ENCODE measurements at regions not wholly inside any gene's neighbourhood (a gene's known extent, or its start where the extent isn't known, plus 50 kb on each side); places are given as distances from the start of the nearest gene placed in this dataset.
A peak's percentile ranks its signal among the peaks of the same experiment; 100 is the strongest.

- TF ChIP-seq CTCF (IDR thresholded peaks at IDR 0.05; ENCODE audit: extremely low read depth in 1 of 2, insufficient read depth in 1 of 2, low read depth in 1 of 2, low read length in 2 of 2) (peak in 1 of 2 donors; percentile 10), POLR2A (IDR thresholded peaks at IDR 0.05; ENCODE audit: low read depth, low read length) (no peak), POLR2AphosphoS5 (IDR thresholded peaks at IDR 0.05; ENCODE audit: insufficient read depth, low read depth, low read length) (no peak), EZH2 (IDR thresholded peaks at IDR 0.05; ENCODE audit: borderline replicate concordance, low read depth, low read length, severe bottlenecking) (no peak), FOS (IDR thresholded peaks at IDR 0.05; ENCODE audit: borderline replicate concordance, insufficient read depth, low read length) (no peak), MYC (IDR thresholded peaks at IDR 0.05; ENCODE audit: low read depth, low read length) (no peak)
- TF ChIP-seq, protein P1, sequence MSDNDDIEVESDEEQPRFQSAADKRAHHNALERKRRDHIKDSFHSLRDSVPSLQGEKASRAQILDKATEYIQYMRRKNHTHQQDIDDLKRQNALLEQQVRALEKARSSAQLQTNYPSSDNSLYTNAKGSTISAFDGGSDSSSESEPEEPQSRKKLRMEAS (IDR thresholded peaks at IDR 0.05; ENCODE audit: insufficient read depth, insufficient read length), result no peak
These were observed 70.2 kb upstream of the PLEKHG4B start for GRCh38 chr5:21654-22233.
